GM18951 (cell line): ENCODE measurements at regions not wholly inside any gene's neighbourhood (a gene's known extent, or its start where the extent isn't known, plus 50 kb on each side); places are given as distances from the start of the nearest gene placed in this dataset.

Experiments
- POLR2A ChIP-seq: IDR thresholded peaks from 4 replicates; pipeline ENCODE4 v1.6.1; 2011; ENCODE audit warnings: mild to moderate bottlenecking; ENCODE audit not compliant: insufficient read length, insufficient read depth; ENCODE audit errors: extremely low read depth
- in situ Hi-C: fragments of 300-500 bp; cut with MboI; formaldehyde crosslinking; loops from one replicate; pipeline ENCODE4 v1.12.0; 2022; ENCODE audit warnings: low sequenced_read_pairs, mixed read lengths, inconsistent platforms; ENCODE audit not compliant: unreplicated experiment

DNA sequence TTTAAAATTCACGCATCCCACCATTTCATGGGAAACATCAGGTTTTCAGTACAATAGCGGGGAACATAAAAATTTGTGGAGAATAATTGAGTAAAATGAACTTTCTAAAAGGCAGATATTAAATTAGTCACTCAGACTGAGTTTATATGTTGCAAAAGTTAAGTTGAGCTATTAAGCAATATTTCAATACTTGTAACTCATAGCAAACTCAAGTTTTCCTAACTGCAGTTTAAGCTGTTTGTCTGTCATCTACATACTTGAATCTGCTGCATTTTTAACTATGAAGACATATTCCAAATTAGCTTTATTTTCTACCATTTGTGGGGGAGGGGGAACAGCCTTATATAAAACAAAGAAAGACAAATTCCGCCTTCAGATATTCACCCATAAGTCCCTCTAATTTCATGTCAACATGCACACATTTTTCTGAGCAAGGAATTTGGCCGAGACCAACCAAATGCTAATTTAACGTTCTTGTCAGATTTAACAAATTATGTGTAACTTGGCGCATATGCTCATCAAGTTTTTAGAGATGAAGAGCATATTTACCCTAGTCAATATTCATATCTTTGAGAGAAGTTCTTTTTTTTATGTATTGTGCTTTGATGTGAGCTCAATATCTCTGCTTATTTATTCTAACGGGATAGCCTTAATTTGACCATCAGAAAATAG is 462.9 kb downstream of the TXNL1 start:
- no peak for TF ChIP-seq POLR2A
- in situ Hi-C loops, result no loop called here

DNA sequence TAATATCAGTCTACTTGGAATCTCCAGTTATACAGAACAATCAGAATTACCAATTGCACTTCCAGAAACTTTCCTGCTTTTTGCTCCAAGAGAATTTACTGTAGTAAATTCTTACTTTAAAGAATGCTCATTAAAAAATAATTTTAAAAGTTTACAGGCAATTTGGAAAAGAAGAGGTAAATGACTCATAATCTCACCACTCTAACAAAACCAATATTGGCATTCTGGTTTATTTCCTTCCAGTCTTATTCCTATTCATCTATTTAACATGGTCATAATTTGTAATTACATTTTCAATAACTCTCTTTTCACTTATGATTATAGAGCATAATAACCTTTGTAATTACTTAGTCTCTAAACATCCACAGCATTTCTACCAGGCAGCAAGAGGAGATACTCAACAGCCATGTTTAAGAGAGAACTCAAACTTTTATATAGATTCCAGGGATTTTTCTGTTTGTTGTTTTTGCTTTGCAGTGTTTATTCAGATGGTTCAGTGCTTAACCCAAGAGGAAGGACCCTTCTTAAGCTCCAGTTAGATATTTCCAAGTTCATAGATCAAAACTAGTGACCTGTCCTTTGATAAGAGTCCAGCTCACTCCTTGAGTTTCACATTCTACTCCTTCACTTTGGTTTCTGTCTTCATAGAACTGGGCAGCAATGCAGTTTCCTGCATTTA is 464.7 kb downstream of the TXNL1 start:
- TF ChIP-seq POLR2A, result no peak
- in situ Hi-C loops, result no loop called here

DNA sequence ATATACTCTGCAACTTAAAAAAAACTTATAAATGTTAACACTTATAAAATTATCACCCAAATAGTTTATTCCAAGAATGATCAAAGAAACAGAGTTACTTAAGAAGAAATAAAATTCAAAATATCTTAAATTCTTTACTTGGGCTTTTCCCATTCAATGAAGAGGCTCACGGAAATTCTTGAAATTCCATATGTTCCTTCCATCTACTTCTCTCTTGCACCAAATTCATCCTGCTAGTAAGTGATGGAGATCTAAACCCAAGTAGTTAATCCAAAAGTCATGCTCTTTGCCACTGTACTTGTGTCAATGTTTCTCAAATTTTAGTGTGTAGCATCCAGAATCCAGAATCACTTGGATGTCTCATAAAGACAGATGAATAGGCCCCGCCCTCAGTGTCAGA is 465.9 kb downstream of the TXNL1 start:
- in situ Hi-C loops, result no loop called here
- no peak for TF ChIP-seq POLR2A

DNA sequence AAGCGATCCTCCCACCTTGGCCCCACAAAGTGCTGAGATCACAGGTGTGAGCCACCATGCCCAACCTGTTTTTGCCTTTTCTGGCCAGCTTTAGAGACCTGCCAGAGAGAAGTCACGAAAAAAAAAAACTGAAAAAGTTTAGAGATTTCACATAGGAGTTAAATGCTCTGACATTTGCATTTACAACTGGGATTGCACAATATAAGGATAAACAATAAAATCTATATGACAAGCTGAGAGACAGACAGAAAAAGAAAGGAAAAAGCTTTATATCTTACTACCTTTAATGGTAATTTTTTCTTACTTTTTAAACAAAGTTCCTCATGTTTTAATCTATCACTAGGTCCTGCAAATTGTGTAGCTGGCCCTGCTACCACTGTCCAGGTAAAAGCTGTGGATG is 466.5 kb downstream of the TXNL1 start:
- no peak for TF ChIP-seq POLR2A
- in situ Hi-C loops, result no loop called here

DNA sequence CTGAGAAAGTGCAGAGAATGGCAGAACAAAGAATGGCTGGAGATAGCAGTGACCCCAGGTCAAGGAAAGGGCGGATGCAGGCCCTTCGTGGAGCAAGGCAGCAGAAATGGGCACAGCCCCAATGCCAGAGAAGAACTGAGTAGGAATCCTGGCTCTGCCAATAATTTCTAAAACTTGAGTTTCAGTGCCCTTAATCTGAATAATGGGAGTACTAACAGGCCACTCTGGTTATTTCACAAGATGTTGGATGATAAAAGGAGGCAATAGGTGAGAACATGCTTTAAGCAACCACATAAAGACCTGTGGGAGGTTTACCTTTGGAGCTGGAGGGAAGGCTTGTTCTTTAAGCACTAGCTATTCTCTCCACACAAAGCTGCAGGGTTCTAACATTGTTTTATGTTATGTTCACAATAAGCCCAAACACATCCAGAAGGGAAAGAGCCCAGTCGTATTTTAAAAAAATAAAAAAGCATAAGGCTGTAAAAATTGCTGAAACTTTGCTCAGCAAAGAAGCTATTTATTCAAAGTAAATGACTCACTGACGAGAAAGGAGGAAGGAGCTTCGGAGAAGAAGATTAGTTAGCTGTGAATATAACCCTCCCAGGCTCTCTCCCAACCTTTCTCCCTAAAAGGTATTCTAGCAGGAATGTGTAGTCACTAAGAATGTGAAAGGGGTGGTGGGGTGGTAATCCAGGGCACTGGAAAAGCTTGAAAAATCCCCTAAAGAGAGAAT is 470.2 kb downstream of the TXNL1 start:
- in situ Hi-C loops, result no loop called here
- no peak for TF ChIP-seq POLR2A

DNA sequence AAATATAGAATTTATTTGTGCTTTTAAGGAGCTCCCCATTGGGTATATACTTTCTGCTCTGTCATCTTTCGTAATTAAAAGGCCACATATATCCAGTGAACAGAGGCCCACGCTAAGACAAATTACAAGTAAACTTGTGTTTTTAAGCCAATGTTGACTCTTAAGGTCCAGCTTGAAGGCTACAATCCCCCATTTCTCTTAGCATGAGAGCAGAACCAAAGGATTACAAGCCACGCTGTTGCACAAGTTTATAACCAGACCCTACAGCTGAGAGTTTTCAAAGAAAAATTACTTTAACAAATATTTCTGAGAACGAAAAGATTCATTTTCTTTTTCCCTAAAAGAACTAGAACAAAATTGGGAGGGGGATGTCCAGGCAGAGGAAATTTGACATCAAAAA is 471.0 kb downstream of the TXNL1 start:
- in situ Hi-C loops, result no loop called here
- TF ChIP-seq POLR2A, result no peak

DNA sequence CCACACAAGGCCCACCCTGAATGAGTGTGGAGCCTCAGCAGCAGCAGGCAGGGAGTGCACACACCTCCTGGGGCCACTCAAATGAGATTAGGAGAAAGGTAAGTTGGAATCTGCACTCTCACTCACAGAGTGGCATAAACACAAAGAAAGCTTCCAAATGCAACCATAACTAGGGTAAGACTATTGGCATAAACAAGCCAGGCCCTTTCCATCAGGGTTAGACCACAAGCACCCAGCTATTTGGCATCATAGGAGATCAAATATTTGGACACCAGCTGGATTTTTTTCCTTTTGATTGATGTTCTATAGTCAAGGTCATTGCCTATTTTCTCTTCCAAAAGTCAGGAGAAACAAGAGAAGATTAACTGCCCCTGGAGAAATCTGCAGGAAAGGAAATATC is 471.5 kb downstream of the TXNL1 start:
- in situ Hi-C loops, result no loop called here
- no peak for TF ChIP-seq POLR2A

DNA sequence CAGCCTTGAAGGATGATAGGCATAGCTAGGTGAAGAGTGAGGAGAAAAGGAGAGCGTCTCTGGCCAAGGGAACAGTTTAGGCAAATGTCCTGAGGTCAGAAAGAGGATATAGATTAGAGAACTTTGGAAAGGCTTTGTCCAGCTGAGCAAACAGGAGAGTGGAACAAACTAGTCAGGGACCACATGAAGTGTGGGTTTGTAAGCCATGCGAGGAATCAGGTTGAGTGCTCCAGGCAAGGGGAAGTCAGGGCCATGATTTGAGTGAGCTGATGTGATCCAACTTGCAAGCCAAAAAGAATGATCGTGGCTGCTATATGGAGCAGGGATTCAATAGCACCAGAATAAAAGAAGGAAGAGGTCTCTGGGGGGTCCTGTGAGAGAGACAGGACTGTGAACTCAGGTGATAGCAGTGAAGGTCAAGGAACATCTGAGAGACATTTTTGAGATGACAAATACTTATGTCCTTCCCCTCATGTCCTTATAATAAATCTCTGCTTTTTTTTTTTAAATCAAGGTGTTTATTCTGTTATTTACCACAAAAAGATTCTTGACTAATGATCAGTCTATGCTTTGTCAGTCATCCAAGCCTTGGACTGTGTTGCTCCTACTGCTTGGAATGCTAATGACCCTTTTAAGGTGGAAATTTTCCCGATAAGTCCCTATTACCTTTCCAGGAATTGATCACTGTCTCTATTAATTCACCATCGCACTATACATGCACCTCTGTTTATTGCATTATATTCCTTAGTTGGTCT is 472.6 kb downstream of the TXNL1 start:
- in situ Hi-C loops, result no loop called here

DNA sequence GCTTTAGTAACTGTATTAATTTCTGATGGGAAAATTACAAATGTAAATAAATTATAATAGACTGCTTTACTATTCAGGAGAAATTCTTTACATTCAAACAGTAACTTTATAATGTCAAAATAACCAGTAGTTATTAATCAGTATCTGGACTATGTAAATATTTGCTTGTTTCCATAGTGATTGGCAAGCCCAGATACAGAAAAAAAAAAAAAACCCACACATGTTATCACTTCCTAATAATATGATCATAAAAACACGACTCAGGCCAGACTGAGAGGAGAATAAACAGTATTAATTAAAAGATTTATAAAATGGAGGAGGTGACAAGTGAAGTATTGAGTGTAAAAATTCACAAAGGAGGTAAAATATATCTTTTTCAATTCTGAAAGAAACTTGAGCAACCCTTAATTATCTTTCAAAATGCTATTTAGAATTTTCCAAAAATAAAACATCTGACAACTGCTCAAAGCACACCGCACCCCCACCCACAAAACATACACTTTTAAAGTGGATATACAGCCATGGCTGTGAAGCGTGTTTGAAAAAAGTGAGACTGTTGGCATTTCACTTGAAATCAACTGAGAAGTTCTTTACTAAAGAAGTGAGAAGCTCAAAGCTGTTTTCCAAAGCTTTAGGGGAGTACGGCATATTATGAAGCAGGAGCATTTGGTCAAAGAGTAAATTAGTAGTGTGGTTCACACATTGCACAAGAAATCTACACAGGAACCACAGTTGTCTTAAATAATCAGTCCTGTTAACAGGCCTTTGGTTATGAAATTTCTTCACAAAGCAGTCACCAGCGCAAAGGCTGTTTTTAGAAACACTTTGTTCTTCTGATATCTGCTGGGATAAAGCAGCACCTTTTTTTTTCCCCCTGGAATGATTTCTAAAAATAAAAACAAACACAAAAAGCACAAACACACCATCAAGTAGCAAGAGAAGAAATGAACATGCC is 475.8 kb downstream of the TXNL1 start:
- TF ChIP-seq POLR2A, result no peak
- in situ Hi-C loops, result no loop called here

More for the DNA sequence above, 472.6 kb downstream of the TXNL1 start:
- TF ChIP-seq POLR2A, result no peak

DNA sequence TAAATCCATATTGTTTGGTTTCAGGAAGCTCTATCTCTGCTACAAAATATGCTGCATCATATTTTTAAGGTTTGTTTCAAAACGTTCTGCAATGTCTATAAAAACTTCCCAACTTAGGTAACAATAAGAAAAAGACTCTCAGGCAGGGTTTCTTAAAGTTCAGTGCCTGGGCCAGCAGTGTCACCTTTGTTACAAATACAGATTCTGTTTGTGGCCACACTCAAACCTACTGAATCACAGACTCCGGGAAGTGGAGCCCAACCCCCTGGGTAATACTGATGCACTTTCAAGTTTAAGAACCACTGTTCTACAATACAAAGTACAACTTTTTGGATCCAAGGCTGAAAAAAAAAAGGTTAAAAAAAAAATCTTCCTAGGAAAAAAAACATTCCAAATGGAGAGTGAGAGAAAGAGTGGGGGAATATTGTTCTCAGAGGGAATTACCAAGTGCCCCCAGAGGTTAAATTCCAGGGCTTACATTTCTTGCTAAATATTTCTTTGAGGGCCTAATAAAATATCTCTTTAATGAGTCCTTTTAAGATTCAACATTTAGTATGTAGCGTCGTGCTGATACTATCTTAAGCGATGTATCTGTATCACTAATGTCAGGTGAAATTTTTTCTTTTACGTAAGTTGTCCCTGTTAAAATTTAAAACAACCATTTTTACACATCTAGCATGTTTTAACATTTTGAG is 476.7 kb downstream of the TXNL1 start:
- in situ Hi-C loops, result no loop called here
- no peak for TF ChIP-seq POLR2A

DNA sequence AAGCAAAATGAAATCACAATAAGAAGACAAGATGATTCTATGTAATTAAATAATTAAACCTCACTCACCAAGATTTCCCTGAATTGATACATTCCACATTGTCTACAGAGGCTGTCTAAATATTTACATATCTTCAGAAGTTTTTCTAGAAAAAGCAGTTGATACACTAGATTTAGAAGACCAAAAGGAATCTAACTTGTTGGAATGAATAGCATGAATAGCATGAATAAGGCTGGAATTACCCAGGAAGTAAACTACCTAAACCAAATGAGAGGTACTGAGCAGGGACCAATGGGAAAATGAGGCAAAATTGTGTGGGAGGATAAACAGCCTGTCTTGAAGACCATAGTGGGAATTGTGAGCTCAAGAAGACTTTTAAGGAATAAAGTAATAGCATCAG is 479.7 kb downstream of the TXNL1 start:
- in situ Hi-C loops, result no loop called here
- TF ChIP-seq POLR2A, result no peak

DNA sequence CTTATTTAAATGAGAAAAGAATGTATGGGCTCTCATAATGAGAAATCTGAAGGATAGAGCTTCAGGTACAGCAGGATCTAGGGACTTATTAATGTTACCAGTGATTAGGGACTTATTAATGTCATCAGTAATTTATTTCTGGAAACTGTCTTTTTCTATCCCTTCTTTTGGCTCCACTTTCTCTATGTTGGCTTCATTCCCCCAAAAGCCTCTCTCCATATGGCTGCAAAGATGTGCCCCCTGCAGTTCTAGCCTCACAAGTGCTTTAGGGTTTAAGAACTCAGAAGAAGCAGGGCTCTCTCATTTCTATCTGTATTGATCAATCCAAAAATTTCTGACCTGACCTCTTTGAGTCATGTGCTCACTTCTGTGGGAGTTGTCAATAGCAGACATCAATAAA is 480.9 kb downstream of the TXNL1 start:
- no peak for TF ChIP-seq POLR2A
- in situ Hi-C loops, result no loop called here
